Muscle layer of colon (tissue), 2 donors: ENCODE measurements at regions not wholly inside any gene's neighbourhood (a gene's known extent, or its start where the extent isn't known, plus 50 kb on each side); places are given as distances from the start of the nearest gene placed in this dataset.

Experiments
- H3K27ac ChIP-seq: one replicate; pipeline ENCODE4 v1.7.0; 2013; ENCODE audit warnings: low read depth, mild to moderate bottlenecking, low read length, moderate library complexity
- H3K27me3 ChIP-seq, 2 donors: one replicate each; pipeline ENCODE4 v1.7.0; 2013; ENCODE audit warnings: low read length in 2 of 2, mild to moderate bottlenecking in 2 of 2; ENCODE audit not compliant: insufficient read depth in 2 of 2, control insufficient read depth in 1 of 2
- H3K36me3 ChIP-seq: one replicate; pipeline ENCODE4 v1.7.0; 2013; ENCODE audit warnings: mild to moderate bottlenecking, low read length; ENCODE audit not compliant: insufficient read depth
- H3K4me1 ChIP-seq: one replicate; pipeline ENCODE4 v1.7.0; 2013; ENCODE audit warnings: mild to moderate bottlenecking, low read length; ENCODE audit not compliant: insufficient read depth
- H3K4me3 ChIP-seq, 2 donors: one replicate each; pipeline ENCODE4 v1.7.0; 2013; ENCODE audit warnings: low read length in 2 of 2, low read depth in 1 of 2, mild to moderate bottlenecking in 1 of 2, moderate library complexity in 1 of 2
- H3K9ac ChIP-seq: one replicate; pipeline ENCODE4 v1.7.0; 2013; ENCODE audit warnings: low read length
- H3K9me3 ChIP-seq: one replicate; pipeline ENCODE4 v1.7.0; 2013; ENCODE audit warnings: mild to moderate bottlenecking, low read length
- donor health status: abdominal sarcoma.
- donor health status: Adenocarcinoma of cecum.

DNA sequence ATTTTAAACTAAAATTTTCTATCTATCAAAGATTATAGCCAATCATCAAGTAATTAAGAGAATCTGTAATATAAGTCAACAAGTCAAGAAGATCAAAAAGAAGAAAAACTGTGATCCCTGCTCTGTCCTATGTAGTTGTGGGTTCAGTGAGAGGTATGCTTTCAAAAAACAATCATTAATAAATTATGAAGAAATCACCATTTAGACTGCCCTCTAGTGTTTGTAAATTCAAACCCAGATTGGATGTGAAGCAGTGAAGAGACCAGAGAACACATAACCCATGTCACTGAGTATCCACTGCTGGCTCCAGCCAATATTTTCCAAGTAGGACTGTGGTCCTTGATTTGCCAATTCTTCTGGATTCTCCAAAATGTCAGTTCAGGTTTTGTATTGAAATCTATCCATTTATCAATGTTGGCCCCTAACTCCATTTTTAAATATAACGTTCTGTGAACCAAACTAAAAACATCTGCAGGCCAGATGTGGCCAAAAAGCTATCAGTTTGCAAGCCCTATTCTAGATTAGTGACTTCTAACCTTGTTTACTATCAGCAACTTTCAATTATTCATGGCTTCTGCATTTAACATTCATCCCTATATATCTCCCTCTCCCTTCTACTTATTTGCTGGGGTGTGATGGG, 467.5 kb upstream of the CXADR start:
- Histone ChIP-seq H3K9ac (no peak overlapping the region), H3K4me3 (no peak overlapping the region), H3K27ac (no peak overlapping the region), H3K27me3 (no peaks in the 10 kb centered on the region), H3K36me3 (no peaks in the 10 kb centered on the region), H3K9me3 (no peaks in the 10 kb centered on the region), H3K4me1 (no peaks in the 10 kb centered on the region)

DNA sequence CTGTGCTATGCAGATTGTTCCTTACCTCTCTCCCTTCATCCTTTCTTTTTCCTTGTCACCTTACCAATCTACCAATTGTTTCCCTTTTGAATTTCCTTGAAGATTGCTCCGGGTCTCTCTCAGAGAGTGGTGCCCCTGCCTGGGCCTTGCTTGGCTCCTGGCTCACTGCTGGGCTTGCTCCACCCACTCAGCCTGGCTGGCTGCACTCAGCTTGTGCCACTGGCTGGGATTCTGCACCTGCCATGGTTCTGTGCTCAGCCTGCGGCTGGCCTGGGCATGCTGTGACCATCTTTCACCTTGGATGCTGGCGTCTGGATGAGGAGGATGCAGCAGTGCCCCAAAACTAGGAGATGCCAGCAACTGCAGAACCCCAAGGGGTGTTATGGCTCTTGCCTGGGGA, 463.9 kb upstream of the CXADR start:
- no peak overlapping the region for H3K27ac ChIP-seq
- no peaks in the 10 kb centered on the region for H3K4me1 ChIP-seq
- no peaks in the 10 kb centered on the region for H3K36me3 ChIP-seq
- H3K27me3 ChIP-seq = no peaks in the 10 kb centered on the region
- no peak overlapping the region for H3K4me3 ChIP-seq
- no peaks in the 10 kb centered on the region for H3K9me3 ChIP-seq
- no peak overlapping the region for H3K9ac ChIP-seq

DNA sequence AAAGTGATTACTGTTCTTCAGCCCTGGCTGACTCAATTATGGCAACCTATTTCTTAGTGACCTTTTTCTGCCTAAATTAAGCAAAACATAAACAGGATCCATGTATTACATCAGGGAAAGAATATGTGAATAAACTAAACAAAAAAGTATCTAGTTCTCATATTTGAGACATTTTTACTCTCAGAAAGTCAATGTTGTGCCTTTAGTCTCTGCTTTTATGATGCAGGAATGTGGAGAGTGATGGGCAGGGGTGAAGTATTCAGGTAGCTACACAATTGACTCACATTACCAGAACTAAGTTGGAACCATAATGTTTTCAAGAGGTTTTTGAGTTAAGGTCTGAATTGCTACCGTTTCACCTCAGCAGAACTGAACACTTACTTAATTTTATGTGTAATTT, 462.7 kb upstream of the CXADR start:
- Histone ChIP-seq H3K27ac (no peak overlapping the region), H3K27me3 (no peaks in the 10 kb centered on the region)

DNA sequence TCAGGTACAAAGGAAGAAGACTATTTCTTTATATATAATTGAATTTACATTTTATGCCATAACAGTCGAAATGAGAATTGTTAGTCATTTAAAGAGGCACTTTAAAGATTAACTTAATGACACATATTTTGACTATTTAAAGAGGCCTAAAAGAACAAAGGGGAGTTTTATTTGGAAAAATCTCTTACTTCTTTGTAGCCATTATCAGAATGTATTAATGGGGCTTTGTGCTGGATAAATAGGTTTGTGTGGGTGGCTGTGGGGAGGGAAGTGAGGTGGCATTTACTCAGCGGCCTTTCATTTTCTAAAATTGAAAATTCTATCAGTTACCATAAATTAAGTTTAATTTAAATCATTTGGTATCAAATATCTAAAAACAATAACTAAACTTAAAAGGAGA, 462.2 kb upstream of the CXADR start:
- H3K9ac ChIP-seq = no peak overlapping the region
- no peaks in the 10 kb centered on the region for H3K4me1 ChIP-seq
- no peak overlapping the region for H3K4me3 ChIP-seq
- no peaks in the 10 kb centered on the region for H3K36me3 ChIP-seq
- H3K9me3 ChIP-seq = no peaks in the 10 kb centered on the region
- no peak overlapping the region for H3K27ac ChIP-seq
- H3K27me3 ChIP-seq = no peaks in the 10 kb centered on the region

More for the DNA sequence above, 462.7 kb upstream of the CXADR start:
- Histone ChIP-seq H3K9ac (no peak overlapping the region), H3K4me1 (no peaks in the 10 kb centered on the region), H3K36me3 (no peaks in the 10 kb centered on the region), H3K9me3 (no peaks in the 10 kb centered on the region), H3K4me3 (no peak overlapping the region)

DNA sequence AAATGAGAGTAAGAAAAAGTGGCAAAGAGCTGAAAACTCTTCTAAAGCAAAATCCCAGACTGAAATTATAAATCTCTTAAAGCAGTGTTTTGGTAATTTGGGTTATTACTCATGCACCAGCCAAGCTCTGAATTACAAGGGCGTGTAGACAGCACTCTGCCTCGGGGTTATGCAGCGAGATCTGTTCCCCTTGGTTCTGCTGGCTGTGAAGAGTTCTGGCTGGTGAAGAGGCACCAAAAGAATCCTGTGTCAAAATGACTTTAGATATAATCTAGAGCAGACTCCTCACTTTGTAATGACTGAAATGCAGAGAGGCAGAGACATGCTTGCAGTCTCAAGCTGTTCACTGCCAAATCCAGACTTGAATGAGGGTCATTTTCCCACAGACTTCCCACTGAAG, 461.8 kb upstream of the CXADR start:
- H3K4me1 ChIP-seq = no peaks in the 10 kb centered on the region
- H3K27ac ChIP-seq = no peak overlapping the region
- H3K9me3 ChIP-seq = no peaks in the 10 kb centered on the region
- no peaks in the 10 kb centered on the region for H3K27me3 ChIP-seq
- no peak overlapping the region for H3K4me3 ChIP-seq
- no peaks in the 10 kb centered on the region for H3K36me3 ChIP-seq
- H3K9ac ChIP-seq = no peak overlapping the region

DNA sequence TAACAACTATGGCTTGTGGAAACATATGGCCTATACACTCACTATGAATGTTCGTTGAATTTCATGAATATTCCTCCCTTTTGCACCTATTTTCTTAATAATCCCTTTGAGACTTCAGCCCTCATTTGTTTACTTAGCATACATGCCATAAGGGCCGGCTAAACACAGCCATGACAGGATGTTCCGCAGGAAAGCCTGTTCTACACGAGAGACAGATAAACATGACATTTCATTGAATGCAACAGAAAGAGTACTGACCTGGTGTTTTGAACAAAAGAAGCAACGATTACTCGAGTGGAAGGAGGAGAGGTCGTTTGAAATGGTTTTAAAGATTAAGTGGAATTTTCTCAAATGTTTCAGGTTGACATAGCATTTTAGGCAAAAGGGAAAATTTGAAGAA, 459.5 kb upstream of the CXADR start:
- Histone ChIP-seq H3K36me3 (no peaks in the 10 kb centered on the region), H3K4me1 (no peaks in the 10 kb centered on the region), H3K27ac (no peak overlapping the region), H3K9me3 (no peaks in the 10 kb centered on the region), H3K27me3 (no peaks in the 10 kb centered on the region), H3K9ac (no peak overlapping the region), H3K4me3 (no peak overlapping the region)

DNA sequence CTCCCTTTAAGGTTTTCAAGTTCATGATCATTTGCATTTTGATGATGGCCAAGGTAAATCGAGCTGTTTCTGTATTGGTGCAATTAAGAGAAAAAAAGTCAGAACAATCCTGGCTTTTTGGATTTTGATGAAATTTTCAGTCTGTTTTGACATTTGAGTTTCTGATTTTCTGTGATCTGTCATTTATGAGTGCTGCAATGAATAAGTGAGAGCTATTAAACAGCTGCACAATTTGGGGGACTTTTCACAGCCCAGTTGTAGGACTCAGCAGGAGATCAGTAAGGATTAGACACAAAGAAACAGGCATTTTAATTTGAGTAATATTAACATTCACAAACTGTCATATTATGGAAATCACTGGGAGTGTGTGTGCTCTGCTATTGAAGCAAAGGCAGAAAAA, 452.9 kb upstream of the CXADR start:
- Histone ChIP-seq H3K4me3 (no peak overlapping the region), H3K36me3 (no peaks in the 10 kb centered on the region), H3K27me3 (no peaks in the 10 kb centered on the region), H3K27ac (no peak overlapping the region), H3K9me3 (no peaks in the 10 kb centered on the region), H3K4me1 (no peaks in the 10 kb centered on the region), H3K9ac (no peak overlapping the region)

DNA sequence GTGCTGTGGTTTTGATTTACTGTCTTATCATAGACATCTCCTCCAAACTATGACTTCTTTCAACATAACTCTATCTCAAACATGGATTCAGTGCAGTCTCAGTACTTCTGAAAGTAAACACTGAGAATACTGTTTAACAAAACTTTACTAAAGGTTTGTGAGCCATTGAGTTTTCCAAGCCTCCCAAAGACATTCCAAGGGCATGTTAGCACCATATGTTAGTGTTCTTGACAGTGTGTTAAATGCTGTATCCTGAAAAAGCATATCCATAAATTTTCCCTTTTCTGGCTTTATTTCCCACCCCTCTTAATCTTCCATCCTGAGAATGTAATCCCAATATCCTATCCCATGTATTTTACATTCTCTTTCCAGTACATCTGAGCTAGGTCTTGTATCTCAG, 446.8 kb upstream of the CXADR start:
- Histone ChIP-seq H3K27ac (no peak overlapping the region), H3K9me3 (no peaks in the 10 kb centered on the region), H3K27me3 (no peaks in the 10 kb centered on the region), H3K4me3 (no peak overlapping the region), H3K9ac (no peak overlapping the region), H3K4me1 (no peaks in the 10 kb centered on the region), H3K36me3 (no peaks in the 10 kb centered on the region)

DNA sequence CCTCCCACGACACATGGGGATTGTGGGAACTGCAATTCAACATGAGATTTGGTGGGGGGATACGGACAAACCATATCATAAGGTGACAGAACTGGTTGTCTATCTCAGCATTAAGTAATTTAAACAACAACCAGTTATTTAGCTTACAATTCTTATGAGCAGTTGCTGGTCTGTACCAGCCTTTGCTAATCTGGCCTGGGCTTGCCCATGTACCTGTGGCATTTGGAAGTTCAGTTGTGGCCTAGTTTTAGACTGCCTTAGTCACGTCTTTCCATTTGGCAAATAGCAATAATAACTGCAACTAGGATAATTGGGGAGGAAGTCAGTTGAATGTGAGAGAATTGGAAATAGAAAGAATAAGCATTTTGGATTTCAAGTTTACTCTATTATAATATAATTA, 441.8 kb upstream of the CXADR start:
- Histone ChIP-seq H3K36me3 (no peaks in the 10 kb centered on the region), H3K9ac (no peak overlapping the region), H3K9me3 (no peaks in the 10 kb centered on the region), H3K4me1 (no peaks in the 10 kb centered on the region), H3K27me3 (no peaks in the 10 kb centered on the region), H3K4me3 (no peak overlapping the region), H3K27ac (no peak overlapping the region)

DNA sequence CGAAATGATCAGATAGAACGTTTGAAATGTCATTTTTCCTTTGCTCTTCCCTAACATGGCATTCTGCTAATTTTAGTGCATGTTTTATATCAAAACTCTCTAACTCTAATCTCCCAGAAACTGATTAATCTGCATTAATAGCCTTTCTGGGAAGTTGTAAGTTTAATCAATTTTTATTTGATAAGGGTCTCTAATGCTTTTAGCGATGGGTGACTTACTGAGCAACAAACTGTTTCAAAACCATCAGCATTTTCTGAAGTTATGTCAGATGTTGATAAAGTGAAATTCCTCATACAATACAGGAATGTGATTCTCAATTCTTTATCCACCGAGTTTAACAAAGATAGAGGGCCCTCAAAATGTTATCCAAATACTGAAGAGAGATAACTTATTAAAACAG, 431.6 kb upstream of the CXADR start:
- H3K4me1 ChIP-seq = peaks cover 4% of the 10 kb centered on the region
- H3K9ac ChIP-seq = no peak overlapping the region
- H3K27ac ChIP-seq = no peak overlapping the region
- no peaks in the 10 kb centered on the region for H3K27me3 ChIP-seq
- H3K36me3 ChIP-seq = no peaks in the 10 kb centered on the region
- no peaks in the 10 kb centered on the region for H3K9me3 ChIP-seq
- H3K4me3 ChIP-seq = no peak overlapping the region

DNA sequence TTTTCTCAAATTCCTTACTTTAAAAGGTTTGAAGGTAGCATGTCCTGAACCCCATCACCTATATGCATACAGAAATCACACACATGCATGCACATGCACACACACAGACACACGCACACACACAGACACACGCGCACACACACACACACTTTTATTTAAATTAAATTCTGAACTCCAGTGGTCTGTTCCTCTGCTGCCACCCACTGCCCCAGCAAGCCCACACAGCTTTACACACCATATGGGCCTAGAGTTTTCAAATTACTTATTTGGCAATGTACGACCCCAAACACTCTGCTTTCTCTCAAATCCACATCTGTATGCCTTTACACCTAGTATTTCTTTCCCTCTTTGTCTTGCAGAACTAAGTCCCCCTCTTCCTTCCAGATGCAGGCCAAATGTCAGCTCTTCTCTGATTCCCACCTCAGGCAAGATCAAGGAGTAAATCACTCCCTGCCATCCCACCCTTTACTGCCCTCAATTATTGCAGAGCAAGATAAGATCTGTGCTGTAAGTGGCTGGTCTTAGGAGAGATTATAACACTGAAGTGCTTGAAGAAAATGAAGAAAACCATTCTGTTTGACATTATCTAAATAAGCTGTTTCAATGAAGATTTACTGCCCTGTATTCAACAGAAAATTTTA, 429.9 kb upstream of the CXADR start:
- Histone ChIP-seq H3K36me3 (no peaks in the 10 kb centered on the region), H3K4me3 (no peak overlapping the region), H3K27me3 (no peaks in the 10 kb centered on the region), H3K27ac (no peak overlapping the region), H3K9ac (no peak overlapping the region), H3K4me1 (peaks cover 4% of the 10 kb centered on the region), H3K9me3 (no peaks in the 10 kb centered on the region)

DNA sequence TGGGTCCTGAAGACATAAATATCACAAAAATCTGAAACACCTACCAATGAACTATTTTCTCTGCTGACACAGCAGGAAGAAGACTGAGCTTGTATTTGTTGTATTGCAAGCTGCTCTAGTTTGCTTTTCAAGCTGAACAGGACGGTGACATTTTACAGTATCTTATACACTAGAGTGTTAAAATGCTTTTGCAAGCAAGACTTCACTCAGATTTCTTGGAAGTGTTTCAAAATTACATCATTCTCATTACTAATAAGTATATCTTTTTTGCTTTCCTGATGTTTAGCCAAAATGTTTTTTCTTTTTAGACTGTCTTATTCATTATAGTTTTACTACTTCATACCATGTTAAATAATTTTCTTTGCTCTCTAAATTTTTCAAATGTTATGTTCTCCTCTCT, 427.1 kb upstream of the CXADR start:
- Histone ChIP-seq H3K27ac (no peak overlapping the region), H3K36me3 (no peaks in the 10 kb centered on the region), H3K4me1 (peaks cover 27% of the 10 kb centered on the region), H3K4me3 (no peak overlapping the region), H3K9me3 (no peaks in the 10 kb centered on the region), H3K27me3 (no peaks in the 10 kb centered on the region), H3K9ac (no peak overlapping the region)
